ENCODE measurements at regions not wholly inside any gene's neighbourhood (a gene's known extent, or its start where the extent isn't known, plus 50 kb on each side); places are given as distances from the start of the nearest gene placed in this dataset.

DNA sequence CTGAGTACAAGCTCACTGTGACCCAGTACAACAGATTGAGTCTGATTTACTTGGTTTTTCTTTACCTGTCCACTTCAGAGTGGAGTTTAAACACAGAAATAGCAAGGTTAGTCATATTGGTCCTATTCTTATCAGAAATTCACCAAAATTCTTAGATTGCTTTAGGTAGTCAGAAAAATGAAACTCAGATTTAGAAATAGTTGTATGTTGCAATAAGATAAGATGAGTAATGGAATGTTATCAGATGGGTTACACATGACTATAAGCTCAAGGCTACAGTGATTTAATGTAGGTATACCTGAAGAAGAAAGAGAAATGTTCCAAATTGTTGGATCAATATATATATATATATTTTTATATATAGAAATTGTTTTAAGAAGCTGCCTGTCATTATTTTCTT is 524.1 kb downstream of the LRFN5 start (continued):
- no peak for TF ChIP-seq TP53 (CRISPR knock-in tag; conservative IDR thresholded peaks at IDR 0.05)
- no peak for TF ChIP-seq SETDB1 (CRISPR knock-in tag; IDR thresholded peaks at IDR 0.05; ENCODE audit: borderline replicate concordance)

DNA sequence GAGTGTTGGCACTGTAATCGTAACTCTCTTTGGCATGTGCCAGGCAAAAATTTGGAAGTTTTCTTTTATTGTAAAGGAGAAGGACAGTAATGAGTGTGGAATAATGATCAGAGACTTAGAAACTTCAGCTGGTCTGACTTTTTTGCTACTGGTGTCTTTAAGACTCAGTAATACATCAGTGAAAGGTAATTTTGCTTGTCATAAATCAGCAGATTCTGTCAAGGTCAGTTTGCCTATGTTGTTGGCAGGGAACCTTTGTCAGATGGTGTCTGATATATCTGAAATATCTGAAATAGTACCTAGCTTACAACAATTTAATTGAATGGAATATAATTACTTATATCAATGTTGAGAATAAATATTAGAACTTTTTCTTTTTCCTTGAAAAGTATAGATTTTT is 516.9 kb downstream of the LRFN5 start:
- H4K20me1 ChIP-seq (ENCODE audit: insufficient read depth, low read length): no peaks in the 10 kb centered on the region
- ChIA-PET CTCF (ENCODE audit: low intra/inter-chr PET ratio, low total read pairs) (no interaction called here), POLR2A (no interaction called here)
- intact Hi-C loops (cut with micrococcal nuclease; ENCODE audit: unreplicated experiment): no loop called here
- BruUV-seq (replicated peaks): no TSS peak
- no peaks in the 10 kb centered on the region for H3K79me2 ChIP-seq (ENCODE audit: insufficient read depth, low read length)
- no peaks in the 10 kb centered on the region for H3K27me3 ChIP-seq (ENCODE audit: control insufficient read depth in 1 of 2, insufficient read depth in 2 of 2, low read length in 2 of 2)
- ATAC-seq: no peak
- FAIRE-seq: no peak
- in situ Hi-C loops (cut with HindIII; ENCODE audit: extremely low pct_ligation_motif_present, low pct_unique_long_range_greater_than_20kb): no loop called here
- 7% methylated on average over 1 of the region's 1 CpG for WGBS (ENCODE audit: low lambda C conversion rate)
- H3K9ac ChIP-seq (ENCODE audit: insufficient read depth, low read depth, low read length): no peak overlapping the region
- H2AFZ ChIP-seq (ENCODE audit: low read length): no peak overlapping the region
- no peak overlapping the region for H3K4me2 ChIP-seq (ENCODE audit: low read depth, low read length)
- peaks cover 92% of the 10 kb centered on the region for H3K9me3 ChIP-seq (ENCODE audit: low read length)
- no peaks in the 10 kb centered on the region for H3K36me3 ChIP-seq (replicated peaks in 1 of 2; ENCODE audit: control insufficient read depth in 1 of 2, insufficient read depth in 2 of 2, low read length in 2 of 2)
- H3K27ac ChIP-seq (ENCODE audit: extremely low read length, insufficient read depth, low read length): no peak overlapping the region
- no peak for TF ChIP-seq RNF2 (conservative IDR thresholded peaks at IDR 0.05; ENCODE audit: low read depth)
- TF ChIP-seq ZSCAN22 (CRISPR knock-in tag; IDR thresholded peaks at IDR 0.05): no peak
- TF ChIP-seq, protein P1, sequence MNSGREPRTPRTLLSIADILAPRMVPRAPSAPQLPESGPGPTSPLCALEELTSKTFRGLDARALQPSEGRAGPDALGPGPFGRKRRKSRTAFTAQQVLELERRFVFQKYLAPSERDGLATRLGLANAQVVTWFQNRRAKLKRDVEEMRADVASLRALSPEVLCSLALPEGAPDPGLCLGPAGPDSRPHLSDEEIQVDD (CRISPR knock-in tag; IDR thresholded peaks at IDR 0.05; ENCODE audit: borderline replicate concordance): no peak
- TF ChIP-seq, protein P2, sequence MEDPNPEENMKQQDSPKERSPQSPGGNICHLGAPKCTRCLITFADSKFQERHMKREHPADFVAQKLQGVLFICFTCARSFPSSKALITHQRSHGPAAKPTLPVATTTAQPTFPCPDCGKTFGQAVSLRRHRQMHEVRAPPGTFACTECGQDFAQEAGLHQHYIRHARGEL (CRISPR knock-in tag; IDR thresholded peaks at IDR 0.05): no peak
- no peaks in the 10 kb centered on the region for H3K4me1 ChIP-seq (ENCODE audit: insufficient read depth, low read length)
- no peak overlapping the region for H3K4me3 ChIP-seq (replicated peaks in 1 of 3; ENCODE audit: insufficient read depth in 1 of 3, low read depth in 2 of 3, low read length in 3 of 3)
- no peak for DNase-seq (ENCODE audit: low spot score)
